Spleen (tissue), 11 donors: ENCODE measurements at regions not wholly inside any gene's neighbourhood (a gene's known extent, or its start where the extent isn't known, plus 50 kb on each side); places are given as distances from the start of the nearest gene placed in this dataset.
"Not testable (repeated sequence)": the region's sequence is repeated elsewhere in the genome, so short reads cannot be mapped to it uniquely, and the experiment has no call there.

Experiments used
- DNase-seq: peaks from one replicate; pipeline ENCODE4 v3.0.0-alpha.2; 2020
- H3K27ac ChIP-seq, 8 donors: fragments of 200-600 bp; sonication (generic) in 7 of 8; 1 replicate in 4 of 8; 2 replicates in 4 of 8; pipeline versions ENCODE4 v1.5.0 to v1.8.0; 2016 to 2021; ENCODE audit warnings: inconsistent platforms in 4 of 8, mild to moderate bottlenecking in 4 of 8, moderate library complexity in 1 of 8
- H3K27me3 ChIP-seq, 7 donors: fragments of 200-600 bp; sonication (generic) in 6 of 7; replicated peaks in 1 of 7; 1 replicate in 4 of 7; 2 replicates in 3 of 7; pipeline versions ENCODE4 v1.5.0 to v1.8.0; 2016 to 2021; ENCODE audit warnings: inconsistent platforms in 3 of 7, mild to moderate bottlenecking in 1 of 7
- H3K36me3 ChIP-seq, 6 donors: fragments of 200-600 bp; sonication (generic) in 5 of 6; 1 replicate in 4 of 6; 2 replicates in 2 of 6; pipeline versions ENCODE4 v1.5.0 to v1.8.0; 2016 to 2021; ENCODE audit warnings: inconsistent platforms in 2 of 6
- H3K4me1 ChIP-seq, 6 donors: fragments of 200-600 bp; sonication (generic) in 5 of 6; 1 replicate in 3 of 6; 2 replicates in 3 of 6; pipeline versions ENCODE4 v1.5.0 to v1.8.0; 2016 to 2021; ENCODE audit warnings: inconsistent platforms in 3 of 6
- H3K4me3 ChIP-seq, 8 donors: fragments of 200-600 bp; sonication (generic) in 7 of 8; 1 replicate in 4 of 8; 2 replicates in 4 of 8; pipeline versions ENCODE4 v1.5.0 to v1.8.0; 2016 to 2021; ENCODE audit warnings: inconsistent platforms in 4 of 8, mild to moderate bottlenecking in 4 of 8, moderate library complexity in 2 of 8
- H3K9me3 ChIP-seq, 8 donors: fragments of 200-600 bp; sonication (generic) in 7 of 8; 1 replicate in 4 of 8; 2 replicates in 4 of 8; pipeline versions ENCODE4 v1.5.0 to v1.8.0; 2016 to 2021; ENCODE audit warnings: inconsistent platforms in 4 of 8
- POLR2A ChIP-seq, 3 donors: fragments of 450-650 bp; IDR thresholded peaks; one replicate each; pipeline ENCODE4 v1.5.1; 2017; ENCODE audit warnings: antibody characterized with exemption in 3 of 3, mild to moderate bottlenecking in 1 of 3
- POLR2AphosphoS5 ChIP-seq, 3 donors: sonication (generic); formaldehyde crosslinking; IDR thresholded peaks; one replicate each; pipeline ENCODE4 v1.5.1; 2017; ENCODE audit warnings: antibody characterized with exemption in 3 of 3
- WGBS, 5 donors: extraction: QIAGEN DNeasy Blood & Tissue Kit in 3 of 5; methylation state at CpG; one replicate each; pipeline versions ENCODE4 v1.1.5 to v1.1.7; 2013 to 2018; 5-methylcytosine and 5-hydroxymethylcytosine counted together
- intact Hi-C: fragments of 100-400 bp; cut with DNase I; formaldehyde crosslinking; loops from one replicate; pipeline ENCODE4 v1.15.0; 2023; ENCODE audit warnings: low total_unique reads
- TF ChIP-seq, protein P1 (sequence below), 11 experiments: fragments of 200-600 bp in 7 of 11; fragments of 450-650 bp in 4 of 11; sonication (generic) in 4 of 11; IDR thresholded peaks in 8 of 11; conservative IDR thresholded peaks in 3 of 11; 1 replicate in 7 of 11; 2 replicates in 4 of 11; pipeline versions ENCODE4 v1.4.0 to v1.8.0; 2016 to 2021; ENCODE audit warnings: antibody characterized with exemption in 11 of 11, inconsistent platforms in 4 of 11, mild to moderate bottlenecking in 1 of 11
- donor health status: healthy with polysubstance abuse.
- donor health status: DM: no; HTN: no; CAD: no; lungs with moderate emphysema.
- donor health status: DM: no; HTN: no; CAD: no.
- donor health status: Bipolar disorder and iron deficiency.
- donor health status: healthy.
- donor health status: DM: no; HTN: no; CAD: no.
- donor health status: DM: yes; HTN: yes; CAD: no.

GRCh38 chr3:106530367-106530766 lies 661.6 kb upstream of the CBLB start:
- no peak overlapping the region for H3K27ac ChIP-seq
- no peaks in the 10 kb centered on the region for H3K4me1 ChIP-seq
- H3K27me3 ChIP-seq = no peaks in the 10 kb centered on the region
- no peak for DNase-seq
- intact Hi-C loops = no loop called here
- 71 to 95% (median 85%) methylated on average over 1 of the region's 1 CpG for whole genome bisulfite sequencing, 5 donors
- H3K4me3 ChIP-seq = no peak overlapping the region
- H3K36me3 ChIP-seq = no peaks in the 10 kb centered on the region
- peaks cover 0 to 12% (median 0%) of the 10 kb centered on the region in 8 donors for H3K9me3 ChIP-seq
- TF ChIP-seq POLR2AphosphoS5 (IDR thresholded peaks at IDR 0.05) (no peak), POLR2A (IDR thresholded peaks at IDR 0.05) (no peak)
- TF ChIP-seq, protein P1, sequence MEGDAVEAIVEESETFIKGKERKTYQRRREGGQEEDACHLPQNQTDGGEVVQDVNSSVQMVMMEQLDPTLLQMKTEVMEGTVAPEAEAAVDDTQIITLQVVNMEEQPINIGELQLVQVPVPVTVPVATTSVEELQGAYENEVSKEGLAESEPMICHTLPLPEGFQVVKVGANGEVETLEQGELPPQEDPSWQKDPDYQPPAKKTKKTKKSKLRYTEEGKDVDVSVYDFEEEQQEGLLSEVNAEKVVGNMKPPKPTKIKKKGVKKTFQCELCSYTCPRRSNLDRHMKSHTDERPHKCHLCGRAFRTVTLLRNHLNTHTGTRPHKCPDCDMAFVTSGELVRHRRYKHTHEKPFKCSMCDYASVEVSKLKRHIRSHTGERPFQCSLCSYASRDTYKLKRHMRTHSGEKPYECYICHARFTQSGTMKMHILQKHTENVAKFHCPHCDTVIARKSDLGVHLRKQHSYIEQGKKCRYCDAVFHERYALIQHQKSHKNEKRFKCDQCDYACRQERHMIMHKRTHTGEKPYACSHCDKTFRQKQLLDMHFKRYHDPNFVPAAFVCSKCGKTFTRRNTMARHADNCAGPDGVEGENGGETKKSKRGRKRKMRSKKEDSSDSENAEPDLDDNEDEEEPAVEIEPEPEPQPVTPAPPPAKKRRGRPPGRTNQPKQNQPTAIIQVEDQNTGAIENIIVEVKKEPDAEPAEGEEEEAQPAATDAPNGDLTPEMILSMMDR (IDR thresholded peaks at IDR 0.05 in 8 of 11, conservative IDR thresholded peaks at IDR 0.05 in 3 of 11) = no peak

DNA sequence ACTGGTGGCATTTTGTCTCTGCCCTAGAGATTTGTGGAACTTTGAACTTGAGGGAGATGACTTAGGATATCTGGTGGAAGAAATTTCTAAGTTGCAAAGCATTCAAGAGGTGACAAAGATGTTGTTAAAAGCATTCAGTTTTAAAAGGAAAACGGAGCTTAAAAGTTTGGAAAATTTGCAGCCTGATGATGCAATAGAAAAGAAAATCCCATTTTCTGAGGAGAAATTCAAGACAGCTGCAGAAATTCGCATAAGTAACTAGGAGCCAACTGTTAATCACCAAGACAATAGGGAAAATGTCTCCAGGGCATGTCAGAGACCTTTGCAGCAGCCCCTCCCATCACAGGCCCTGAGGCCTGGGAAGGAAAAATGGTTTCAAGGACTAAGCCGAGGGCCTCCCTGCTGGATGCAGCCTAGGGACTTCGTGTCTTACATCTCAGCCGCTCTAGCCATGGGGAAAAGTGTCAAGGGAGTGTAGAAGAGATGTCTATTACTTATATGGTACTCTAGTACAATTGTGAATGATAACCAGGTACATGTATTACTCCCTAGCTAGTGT lies 663.0 kb upstream of the CBLB start:
- WGBS, 5 donors = 70 to 91% (median 86%) methylated on average over 5 of the region's 5 CpGs

GRCh38 chr3:106533093-106533787 lies 664.4 kb upstream of the CBLB start:
- 83 to 95% (median 90%) methylated on average over 5 of the region's 5 CpGs for WGBS, 5 donors
- H3K4me1 ChIP-seq = no peaks in the 10 kb centered on the region
- no peaks in the 10 kb centered on the region for H3K36me3 ChIP-seq
- intact Hi-C loops = no loop called here
- H3K9me3 ChIP-seq = peaks cover 0 to 18% (median 6%) of the 10 kb centered on the region in 8 donors
- no peak for TF ChIP-seq POLR2AphosphoS5 (IDR thresholded peaks at IDR 0.05)
- TF ChIP-seq, protein P1 (IDR thresholded peaks at IDR 0.05 in 8 of 11, conservative IDR thresholded peaks at IDR 0.05 in 3 of 11) = no peak
- TF ChIP-seq POLR2A (IDR thresholded peaks at IDR 0.05) = no peak
- H3K27ac ChIP-seq = no peak overlapping the region
- no peak for DNase-seq
- H3K4me3 ChIP-seq = no peak overlapping the region
- H3K27me3 ChIP-seq = no peaks in the 10 kb centered on the region

More for the DNA sequence above, 663.0 kb upstream of the CBLB start:
- DNase-seq, H3K4me3 ChIP-seq, H3K36me3 ChIP-seq, H3K4me1 ChIP-seq, intact Hi-C loops, H3K27ac ChIP-seq, H3K27me3 ChIP-seq: not testable (repeated sequence)
- peaks cover 0 to 13% (median 2%) of the 10 kb centered on the region in 8 donors for H3K9me3 ChIP-seq

GRCh38 chr3:106533788-106534160 lies 665.0 kb upstream of the CBLB start:
- Histone ChIP-seq H3K9me3 (peaks cover 0 to 23% (median 11%) of the 10 kb centered on the region in 8 donors), H3K27me3 (no peaks in the 10 kb centered on the region), H3K36me3 (no peaks in the 10 kb centered on the region), H3K4me1 (no peaks in the 10 kb centered on the region), H3K4me3 (no peak overlapping the region), H3K27ac (no peak overlapping the region)
- intact Hi-C loops = no loop called here
- TF ChIP-seq POLR2AphosphoS5 (IDR thresholded peaks at IDR 0.05) = no peak
- no peak for TF ChIP-seq POLR2A (IDR thresholded peaks at IDR 0.05)
- TF ChIP-seq, protein P1 (IDR thresholded peaks at IDR 0.05 in 8 of 11, conservative IDR thresholded peaks at IDR 0.05 in 3 of 11) = no peak
- DNase-seq = no peak
